GM18520 (cell line): ENCODE measurements at regions not wholly inside any gene's neighbourhood (a gene's known extent, or its start where the extent isn't known, plus 50 kb on each side); places are given as distances from the start of the nearest gene placed in this dataset.
"Not testable (repeated sequence)": the region's sequence is repeated elsewhere in the genome, so short reads cannot be mapped to it uniquely, and the experiment has no call there.

Experiments used
- ATAC-seq: cut with Tn5 transposase; IDR thresholded peaks from one replicate; pipeline ENCODE4 v1.9.1; 2021; ENCODE audit not compliant: unreplicated experiment

DNA sequence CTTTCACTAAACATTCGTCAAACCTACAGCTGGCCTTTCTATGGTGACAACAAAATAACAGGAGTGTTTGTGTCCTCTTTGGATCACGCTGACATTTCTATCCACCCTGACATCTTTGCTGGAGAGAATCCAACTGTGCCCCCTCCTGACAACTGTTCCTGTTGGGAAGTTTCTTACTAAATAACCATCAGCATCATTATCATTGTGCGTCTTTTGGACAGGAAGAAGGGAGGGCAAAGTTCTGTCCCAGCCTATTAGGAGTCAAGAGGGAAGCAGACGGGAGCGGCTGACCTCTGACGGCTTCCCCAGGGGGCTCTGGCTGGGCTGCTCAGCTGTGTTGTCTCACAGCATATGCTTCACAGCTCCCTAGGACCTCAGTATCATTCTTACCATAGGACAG, 195.9 kb upstream of the SULF2 start:
- no peak for ATAC-seq

- no peak for ATAC-seq
Measured at GRCh38 chr20:47980336-47981177, 195.3 kb upstream of the SULF2 start.

- ATAC-seq, result not testable (repeated sequence)
Measured at GRCh38 chr20:47979361-47980095, 194.2 kb upstream of the SULF2 start.

DNA sequence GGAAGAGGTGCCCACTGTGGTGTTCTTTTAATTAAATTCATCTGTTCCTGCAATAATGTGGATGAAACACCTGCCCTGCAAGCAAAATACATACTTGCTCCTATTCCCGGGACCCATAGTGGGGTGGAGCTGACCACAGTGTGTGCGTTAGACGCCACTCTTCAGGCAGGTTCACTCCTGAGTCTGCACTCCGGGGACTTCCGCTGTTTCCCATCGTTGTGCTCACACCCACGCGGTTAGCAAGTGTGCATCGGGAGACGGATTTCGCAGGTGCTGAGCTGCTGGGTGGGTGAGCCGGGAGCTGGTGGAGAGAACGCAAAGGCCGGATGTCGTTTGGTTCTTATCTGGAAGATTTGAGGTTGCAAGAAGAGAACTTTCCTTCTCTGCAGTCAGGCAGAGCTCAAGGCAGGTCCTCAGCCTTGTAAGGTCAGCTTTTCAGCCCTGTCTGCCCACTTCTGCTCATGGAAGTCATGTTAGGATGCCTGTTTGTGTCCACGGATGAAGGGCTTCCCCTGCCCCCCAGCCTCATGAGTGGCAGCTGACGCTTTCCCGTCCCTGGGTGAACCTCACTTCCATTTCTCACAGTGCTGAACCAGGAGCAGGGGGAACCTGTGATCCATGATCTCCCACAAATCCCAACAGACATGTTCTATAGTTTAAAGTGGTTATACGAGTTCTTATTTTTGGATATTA, 193.3 kb upstream of the SULF2 start:
- ATAC-seq, result not testable (repeated sequence)

DNA sequence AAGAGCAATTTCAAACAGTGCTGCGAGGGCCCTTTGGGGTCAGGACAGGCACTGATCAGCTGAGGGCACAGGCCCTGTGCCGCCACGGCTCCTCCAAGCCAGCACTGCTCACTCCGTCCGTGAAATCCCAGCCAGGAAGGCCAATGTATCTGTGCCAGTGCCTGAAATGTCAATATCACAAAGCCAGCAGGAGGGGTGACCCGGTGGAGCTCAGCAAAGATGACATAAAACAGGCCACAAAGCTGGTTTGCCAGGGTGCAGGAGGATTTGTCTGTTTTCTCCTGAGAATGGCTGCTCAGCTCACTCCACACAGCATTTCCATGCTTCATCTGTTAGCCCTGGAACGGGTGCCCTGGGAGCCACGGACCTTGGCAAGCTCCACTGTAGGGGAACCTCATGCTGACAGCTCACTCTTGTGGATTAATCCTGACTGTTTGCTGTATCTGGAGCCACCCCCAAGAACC, 192.5 kb upstream of the SULF2 start:
- ATAC-seq, result not testable (repeated sequence)

- ATAC-seq, result not testable (repeated sequence)
Measured at GRCh38 chr20:47977017-47977788, 191.9 kb upstream of the SULF2 start.

GRCh38 chr20:47974234-47974878, 189.1 kb upstream of the SULF2 start:
- ATAC-seq, result no peak

- ATAC-seq, result no peak
Measured at GRCh38 chr20:47973519-47974233, 188.4 kb upstream of the SULF2 start.

GRCh38 chr20:47972916-47973309, 187.6 kb upstream of the SULF2 start:
- ATAC-seq, result no peak

- not testable (repeated sequence) for ATAC-seq
Measured at GRCh38 chr20:47972297-47972915, 187.1 kb upstream of the SULF2 start.

- ATAC-seq, result no peak
Measured at GRCh38 chr20:47971058-47971791, 185.9 kb upstream of the SULF2 start.

- ATAC-seq, result no peak
Measured at GRCh38 chr20:47970282-47970903, 185.1 kb upstream of the SULF2 start.

DNA sequence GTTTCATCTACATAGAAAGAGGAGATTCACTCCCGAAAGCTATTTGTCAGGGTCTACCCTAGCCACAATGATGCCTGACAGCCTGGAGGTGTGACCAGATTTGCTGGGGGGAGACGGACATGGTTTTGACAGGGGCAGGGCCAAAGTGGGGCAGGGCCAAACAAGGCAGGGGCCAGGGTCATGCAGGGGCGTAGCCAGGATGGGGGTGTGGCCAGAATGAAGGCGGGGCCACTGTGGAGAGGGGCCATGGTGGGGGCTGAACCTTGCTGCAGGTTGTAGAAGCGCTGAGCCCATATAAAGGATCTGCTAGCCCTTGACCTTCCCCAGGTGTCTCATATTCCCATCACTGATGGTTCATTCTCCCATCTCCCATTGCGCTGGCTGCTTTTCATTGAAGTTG, 184.1 kb upstream of the SULF2 start:
- no peak for ATAC-seq

GRCh38 chr20:47968541-47969310, 183.4 kb upstream of the SULF2 start:
- ATAC-seq, result no peak

DNA sequence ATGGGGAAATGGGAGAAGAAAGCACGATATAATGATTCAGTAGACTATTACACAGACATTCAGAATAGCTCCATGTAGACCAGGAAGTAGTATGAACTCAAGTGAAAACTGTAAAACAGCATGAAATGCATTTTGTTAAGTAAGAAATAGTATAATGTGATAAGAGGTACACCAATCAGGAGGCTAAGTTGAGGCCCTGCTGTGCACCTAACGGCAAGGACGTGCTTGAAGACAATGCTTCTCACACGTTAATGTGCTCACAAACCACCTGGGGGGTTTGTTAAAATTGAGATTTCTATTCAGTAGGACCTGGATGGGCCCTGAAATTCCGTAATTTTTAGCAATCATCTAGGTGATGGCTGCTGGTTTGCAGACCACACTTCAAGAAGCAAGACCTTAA, 178.9 kb upstream of the SULF2 start:
- ATAC-seq, result no peak

- ATAC-seq, result no peak
Measured at GRCh38 chr20:47963022-47963421, 177.7 kb upstream of the SULF2 start.

DNA sequence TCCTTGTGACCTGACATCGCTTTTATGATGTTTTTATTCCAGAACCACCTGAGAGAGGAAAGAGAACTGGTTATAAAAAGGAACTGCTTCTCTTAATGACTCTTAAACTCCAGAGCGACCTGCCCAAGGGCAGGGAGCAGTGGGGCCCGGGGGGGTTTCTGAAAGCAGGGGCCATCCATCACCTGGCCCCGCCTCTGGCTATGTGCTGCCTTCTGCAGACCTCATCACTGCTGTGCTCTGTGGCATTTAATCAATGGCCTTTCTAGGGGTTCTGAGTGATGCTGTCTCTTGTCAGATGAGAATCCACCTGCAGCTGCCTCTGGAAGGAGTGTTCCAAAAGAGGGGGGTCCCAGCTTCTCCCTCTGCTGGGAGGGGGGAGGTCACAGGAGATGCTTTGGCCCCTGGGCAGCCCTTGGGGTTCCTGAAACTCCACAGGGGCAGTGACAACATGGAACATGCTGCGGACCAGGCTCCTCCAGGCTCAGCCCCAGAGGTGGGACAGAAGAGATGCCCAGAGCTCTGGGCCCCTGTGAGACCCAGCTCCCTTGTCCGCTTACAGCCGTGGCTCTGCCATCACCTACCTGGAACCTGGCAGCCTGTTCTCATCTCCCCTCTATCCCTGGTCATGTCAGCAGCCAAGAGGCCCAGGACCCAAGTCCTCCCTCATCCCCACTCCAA, 177.1 kb upstream of the SULF2 start:
- no peak for ATAC-seq
